CD4-positive, CD25-positive, alpha-beta regulatory T cell (primary cell): ENCODE measurements at regions not wholly inside any gene's neighbourhood (a gene's known extent, or its start where the extent isn't known, plus 50 kb on each side); places are given as distances from the start of the nearest gene placed in this dataset.

ENCODE experiments used
- ATAC-seq, 2 donors: fragments of 150-1000 bp; cut with Tn5 transposase; one replicate each; pipeline ENCODE4 v1.10.0; 2021; ENCODE audit warnings: low read depth in 2 of 2, moderate number of reproducible peaks in 2 of 2, moderate library complexity in 1 of 2
- DNase-seq, 3 donors: peaks; one replicate each; pipeline versions ENCODE4 v3.0.0 to v3.0.0-alpha.2; 2012 to 2022; ENCODE audit warnings: mixed read lengths in 1 of 3
- H3K27ac ChIP-seq: one replicate; pipeline ENCODE4 v1.7.0; 2013; ENCODE audit warnings: mild to moderate bottlenecking, low read length; ENCODE audit not compliant: insufficient read depth, poor library complexity, severe bottlenecking
- H3K27me3 ChIP-seq: one replicate; pipeline ENCODE4 v1.7.0; 2013; ENCODE audit warnings: low read length; ENCODE audit not compliant: control insufficient read depth, insufficient read depth
- H3K36me3 ChIP-seq: one replicate; pipeline ENCODE4 v1.7.0; 2013; ENCODE audit warnings: mild to moderate bottlenecking, low read length, moderate library complexity; ENCODE audit not compliant: control insufficient read depth, insufficient read depth
- H3K4me1 ChIP-seq: 2 replicates; pipeline ENCODE4 v1.7.0; 2013; ENCODE audit warnings: mild to moderate bottlenecking, low read length; ENCODE audit not compliant: insufficient read depth, control insufficient read depth, poor library complexity, severe bottlenecking
- H3K4me3 ChIP-seq: one replicate; pipeline ENCODE4 v1.7.0; 2013; ENCODE audit warnings: low read depth, mild to moderate bottlenecking, low read length, moderate library complexity
- H3K9me3 ChIP-seq, 2 experiments: 1 replicate in 1 of 2; 2 replicates in 1 of 2; pipeline ENCODE4 v1.7.0; 2013; ENCODE audit warnings: low read length in 2 of 2, mild to moderate bottlenecking in 1 of 2, moderate library complexity in 1 of 2; ENCODE audit not compliant: control insufficient read depth in 2 of 2
- H3K27ac Mint-ChIP-seq, 3 donors: one replicate each; pipeline ENCODE4 v1.8.0; 2020 to 2022; ENCODE audit warnings: mild to moderate bottlenecking in 3 of 3, mixed read lengths in 3 of 3, moderate library complexity in 2 of 3
- H3K27me3 Mint-ChIP-seq: one replicate; pipeline ENCODE4 v1.8.0; 2022; ENCODE audit warnings: mild to moderate bottlenecking, mixed read lengths
- H3K36me3 Mint-ChIP-seq: one replicate; pipeline ENCODE4 v1.8.0; 2020; ENCODE audit warnings: mixed read lengths
- H3K4me1 Mint-ChIP-seq, 4 donors: one replicate each; pipeline ENCODE4 v1.8.0; 2020 to 2022; ENCODE audit warnings: mixed read lengths in 4 of 4, mild to moderate bottlenecking in 1 of 4
- H3K4me3 Mint-ChIP-seq, 4 donors: one replicate each; pipeline ENCODE4 v1.8.0; 2020 to 2022; ENCODE audit warnings: mild to moderate bottlenecking in 4 of 4, mixed read lengths in 4 of 4, moderate library complexity in 3 of 4
- H3K9me3 Mint-ChIP-seq, 7 donors: one replicate each; pipeline ENCODE4 v1.8.0; 2020 to 2022; ENCODE audit warnings: mixed read lengths in 7 of 7, mild to moderate bottlenecking in 3 of 7, moderate library complexity in 2 of 7

DNA sequence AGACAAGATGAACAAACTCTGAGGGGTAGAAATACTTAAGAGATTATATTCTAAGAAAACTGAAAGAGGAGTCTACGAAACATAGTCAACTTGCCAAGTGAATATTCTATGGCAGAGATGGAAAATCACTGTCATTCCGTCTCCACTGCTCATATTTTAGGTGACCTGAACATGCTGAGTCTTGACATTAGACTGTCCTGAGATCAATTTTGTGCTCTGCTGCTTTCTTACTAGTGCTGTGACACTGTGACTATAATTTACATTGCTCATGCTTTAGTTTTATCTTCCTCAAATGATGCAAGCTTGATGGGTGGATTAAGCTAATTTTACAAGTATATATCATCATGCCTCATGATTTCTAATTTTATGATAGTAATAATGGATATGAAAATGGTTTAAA lies 228.2 kb upstream of the LRFN5 start:
- no peak for ATAC-seq
- no peak overlapping the region for H3K4me3 ChIP-seq
- no peaks in the 10 kb centered on the region for H3K9me3 ChIP-seq
- Mint-ChIP-seq H3K27me3 (no peaks in the 10 kb centered on the region), H3K4me3 (no peak overlapping the region), H3K9me3 (peaks cover 0 to 21% (median 7%) of the 10 kb centered on the region in 7 donors), H3K27ac (no peak overlapping the region), H3K36me3 (no peaks in the 10 kb centered on the region), H3K4me1 (no peaks in the 10 kb centered on the region)
- no peaks in the 10 kb centered on the region for H3K4me1 ChIP-seq
- H3K36me3 ChIP-seq = no peaks in the 10 kb centered on the region
- H3K27ac ChIP-seq = no peak overlapping the region
- H3K27me3 ChIP-seq = no peaks in the 10 kb centered on the region
- no peak for DNase-seq

DNA sequence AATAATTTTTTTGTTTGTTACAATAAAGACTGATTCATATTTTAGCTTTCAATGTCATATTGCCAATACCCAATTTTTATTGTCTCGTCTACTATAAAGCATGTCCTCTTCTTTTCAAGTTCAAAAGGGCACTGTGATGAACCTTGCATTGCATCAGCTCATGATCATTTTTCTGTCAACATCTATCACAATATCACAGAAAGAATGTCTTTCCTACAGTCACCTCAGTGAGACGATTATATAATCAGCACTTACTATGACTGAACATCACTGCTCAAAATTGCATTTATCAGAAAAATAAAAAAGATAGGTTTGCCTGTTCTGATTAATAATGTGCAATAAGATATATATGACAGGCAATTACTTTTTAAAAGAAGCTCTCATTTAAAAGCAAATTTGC lies 228.7 kb upstream of the LRFN5 start:
- DNase-seq (no peak), ATAC-seq (no peak)
- H3K4me3 Mint-ChIP-seq = no peak overlapping the region
- no peaks in the 10 kb centered on the region for H3K4me1 ChIP-seq
- H3K36me3 ChIP-seq = no peaks in the 10 kb centered on the region
- H3K36me3 Mint-ChIP-seq = no peaks in the 10 kb centered on the region
- no peak overlapping the region for H3K27ac ChIP-seq
- H3K4me3 ChIP-seq = no peak overlapping the region
- H3K27ac Mint-ChIP-seq = no peak overlapping the region
- no peaks in the 10 kb centered on the region for H3K9me3 ChIP-seq
- peaks cover 0 to 22% (median 7%) of the 10 kb centered on the region in 7 donors for H3K9me3 Mint-ChIP-seq
- H3K27me3 Mint-ChIP-seq = no peaks in the 10 kb centered on the region
- H3K27me3 ChIP-seq = no peaks in the 10 kb centered on the region
- no peaks in the 10 kb centered on the region for H3K4me1 Mint-ChIP-seq

DNA sequence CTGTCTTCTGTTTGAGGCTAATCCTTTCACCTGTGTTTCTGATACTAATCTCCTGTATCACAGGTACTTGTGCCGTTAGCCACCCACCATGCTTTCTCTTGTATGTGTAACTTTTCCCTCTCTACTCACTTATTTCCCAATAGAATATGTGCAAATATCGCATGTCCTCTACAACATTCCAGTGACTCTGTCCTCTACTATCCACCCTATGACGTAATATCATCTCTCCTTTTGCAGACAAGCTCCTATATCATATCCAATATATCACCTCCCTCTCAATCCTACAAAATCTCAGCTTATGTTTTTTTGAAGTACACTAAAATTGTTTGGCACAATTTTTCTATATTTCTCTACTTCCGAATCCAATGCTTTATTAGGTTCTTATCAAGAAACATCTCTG lies 232.6 kb upstream of the LRFN5 start:
- Mint-ChIP-seq H3K9me3 (peaks cover 2 to 14% (median 9%) of the 10 kb centered on the region in 7 donors), H3K27ac (no peak overlapping the region), H3K36me3 (no peaks in the 10 kb centered on the region), H3K4me1 (no peaks in the 10 kb centered on the region), H3K4me3 (no peak overlapping the region), H3K27me3 (no peaks in the 10 kb centered on the region)
- Histone ChIP-seq H3K27me3 (no peaks in the 10 kb centered on the region), H3K27ac (no peak overlapping the region), H3K36me3 (no peaks in the 10 kb centered on the region), H3K9me3 (no peaks in the 10 kb centered on the region), H3K4me3 (no peak overlapping the region), H3K4me1 (no peaks in the 10 kb centered on the region)
- DNase-seq (no peak), ATAC-seq (no peak)

- no peak overlapping the region for H3K4me3 ChIP-seq
- no peak overlapping the region for H3K4me3 Mint-ChIP-seq
- no peaks in the 10 kb centered on the region for H3K36me3 Mint-ChIP-seq
- H3K4me1 Mint-ChIP-seq = no peaks in the 10 kb centered on the region
- peaks cover 0 to 23% (median 9%) of the 10 kb centered on the region in 7 donors for H3K9me3 Mint-ChIP-seq
- no peaks in the 10 kb centered on the region for H3K36me3 ChIP-seq
- ATAC-seq = no peak
- H3K27ac ChIP-seq = no peak overlapping the region
- DNase-seq = no peak
- no peaks in the 10 kb centered on the region for H3K27me3 ChIP-seq
- H3K27me3 Mint-ChIP-seq = no peaks in the 10 kb centered on the region
- no peaks in the 10 kb centered on the region for H3K4me1 ChIP-seq
- H3K27ac Mint-ChIP-seq = no peak overlapping the region
- H3K9me3 ChIP-seq = no peaks in the 10 kb centered on the region
These were observed 244.5 kb upstream of the LRFN5 start for GRCh38 chr14:41362139-41362538.

GRCh38 chr14:41360126-41360525 lies 246.6 kb upstream of the LRFN5 start:
- no peaks in the 10 kb centered on the region for H3K27me3 ChIP-seq
- no peak overlapping the region for H3K4me3 ChIP-seq
- no peak overlapping the region for H3K27ac Mint-ChIP-seq
- H3K4me1 ChIP-seq = no peaks in the 10 kb centered on the region
- H3K9me3 Mint-ChIP-seq = peaks cover 0 to 23% (median 9%) of the 10 kb centered on the region in 7 donors
- no peaks in the 10 kb centered on the region for H3K36me3 Mint-ChIP-seq
- no peak overlapping the region for H3K4me3 Mint-ChIP-seq
- H3K4me1 Mint-ChIP-seq = no peaks in the 10 kb centered on the region
- ATAC-seq (no peak), DNase-seq (no peak)
- H3K36me3 ChIP-seq = no peaks in the 10 kb centered on the region
- no peaks in the 10 kb centered on the region for H3K27me3 Mint-ChIP-seq
- H3K9me3 ChIP-seq = no peaks in the 10 kb centered on the region
- H3K27ac ChIP-seq = no peak overlapping the region

DNA sequence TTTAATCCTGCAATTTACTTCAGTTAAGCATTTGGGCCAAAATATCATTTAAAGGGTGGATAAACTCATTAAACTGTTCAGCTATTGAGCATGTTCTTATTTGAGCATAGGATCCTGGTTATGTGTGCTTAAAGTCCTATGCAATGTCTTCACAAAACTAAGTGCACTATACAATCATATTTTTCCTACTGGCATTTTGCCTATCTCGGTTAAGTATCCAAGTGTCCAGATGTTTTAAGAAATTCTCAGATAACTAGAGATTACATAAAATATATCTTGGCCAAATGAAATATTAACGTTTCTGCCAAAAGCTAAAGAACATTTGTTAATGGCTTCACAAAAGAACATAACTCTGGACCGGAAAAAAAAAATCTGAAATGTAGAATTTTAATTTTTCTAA lies 250.8 kb upstream of the LRFN5 start:
- Mint-ChIP-seq H3K27me3 (no peaks in the 10 kb centered on the region), H3K9me3 (peaks cover 0 to 15% (median 7%) of the 10 kb centered on the region in 7 donors), H3K27ac (no peak overlapping the region), H3K4me3 (no peak overlapping the region), H3K36me3 (peaks cover 3% of the 10 kb centered on the region), H3K4me1 (no peaks in the 10 kb centered on the region)
- Histone ChIP-seq H3K4me3 (no peak overlapping the region), H3K27ac (no peak overlapping the region), H3K4me1 (no peaks in the 10 kb centered on the region), H3K9me3 (no peaks in the 10 kb centered on the region), H3K36me3 (no peaks in the 10 kb centered on the region), H3K27me3 (no peaks in the 10 kb centered on the region)
- DNase-seq = no peak
- no peak for ATAC-seq

GRCh38 chr14:41350476-41350875 lies 256.2 kb upstream of the LRFN5 start:
- Mint-ChIP-seq H3K27me3 (no peaks in the 10 kb centered on the region), H3K27ac (no peak overlapping the region), H3K4me1 (no peaks in the 10 kb centered on the region), H3K9me3 (peaks cover 1 to 12% (median 5%) of the 10 kb centered on the region in 7 donors), H3K4me3 (no peak overlapping the region), H3K36me3 (peaks cover 3% of the 10 kb centered on the region)
- Histone ChIP-seq H3K36me3 (no peaks in the 10 kb centered on the region), H3K27me3 (no peaks in the 10 kb centered on the region), H3K4me1 (no peaks in the 10 kb centered on the region), H3K27ac (no peak overlapping the region), H3K4me3 (no peak overlapping the region), H3K9me3 (no peaks in the 10 kb centered on the region)
- DNase-seq = no peak
- no peak for ATAC-seq

DNA sequence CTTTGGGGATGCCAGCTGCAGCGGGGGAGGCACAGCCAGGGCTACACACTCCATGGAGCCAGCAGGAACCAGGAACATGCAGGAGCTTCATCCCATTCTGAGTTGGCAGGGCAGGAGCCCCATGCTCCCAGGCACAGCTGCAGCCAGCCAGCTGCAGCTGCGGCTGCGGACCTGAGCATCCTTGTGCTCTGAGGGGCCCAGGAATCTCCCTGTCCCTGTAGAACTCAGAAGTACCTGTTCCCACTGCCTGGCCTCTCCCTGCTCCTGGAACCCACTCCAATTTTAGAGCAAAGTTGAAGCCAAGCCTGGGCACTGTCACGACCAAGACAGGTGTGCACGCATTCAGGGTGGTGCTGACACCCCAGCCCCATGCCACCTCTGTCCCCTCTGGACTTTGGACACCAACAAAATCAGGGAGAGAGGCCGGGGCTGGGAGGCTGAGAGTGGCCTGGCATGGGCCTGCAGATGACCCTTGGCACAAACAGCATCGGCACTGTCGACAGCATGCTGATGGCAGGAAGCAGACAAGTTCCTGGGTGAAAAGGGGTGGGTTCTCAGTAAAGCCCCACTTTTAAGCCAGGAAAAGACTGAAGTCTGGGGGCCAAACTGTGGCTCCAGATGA lies 257.3 kb upstream of the LRFN5 start:
- Mint-ChIP-seq H3K27me3 (no peaks in the 10 kb centered on the region), H3K4me3 (no peak overlapping the region), H3K9me3 (peaks cover 1 to 10% (median 5%) of the 10 kb centered on the region in 7 donors), H3K36me3 (peaks cover 3% of the 10 kb centered on the region), H3K4me1 (no peaks in the 10 kb centered on the region), H3K27ac (no peak overlapping the region)
- Histone ChIP-seq H3K27ac (no peak overlapping the region), H3K4me3 (no peak overlapping the region), H3K9me3 (no peaks in the 10 kb centered on the region), H3K27me3 (no peaks in the 10 kb centered on the region), H3K4me1 (no peaks in the 10 kb centered on the region), H3K36me3 (no peaks in the 10 kb centered on the region)
- DNase-seq = no peak
- ATAC-seq = no peak
